Trophoblast cell (in vitro differentiated cells and primary cell): ENCODE measurements at regions not wholly inside any gene's neighbourhood (a gene's known extent, or its start where the extent isn't known, plus 50 kb on each side); places are given as distances from the start of the nearest gene placed in this dataset.
"Not testable (repeated sequence)": the region's sequence is repeated elsewhere in the genome, so short reads cannot be mapped to it uniquely, and the experiment has no call there.

Experiments used
- DNase-seq, 2 donors: peaks; one replicate each; pipeline ENCODE4 v3.0.0-alpha.2; 2016
- H2AFZ ChIP-seq: 2 replicates; pipeline ENCODE4 v1.6.1; 2013; ENCODE audit warnings: low read length, moderate library complexity, mild to moderate bottlenecking; ENCODE audit not compliant: insufficient read depth, poor library complexity
- H2AK5ac ChIP-seq: 2 replicates; pipeline ENCODE4 v1.6.1; 2013; ENCODE audit warnings: mild to moderate bottlenecking, low read length
- H2BK120ac ChIP-seq: 2 replicates; pipeline ENCODE4 v1.6.1; 2013; ENCODE audit warnings: low read length, mild to moderate bottlenecking, moderate library complexity; ENCODE audit not compliant: insufficient read depth, poor library complexity
- H2BK12ac ChIP-seq: 2 replicates; pipeline ENCODE4 v1.6.1; 2013; ENCODE audit warnings: mild to moderate bottlenecking, low read length, moderate library complexity
- H2BK5ac ChIP-seq: 2 replicates; pipeline ENCODE4 v1.6.1; 2013; ENCODE audit warnings: low read length, low read depth, moderate library complexity, mild to moderate bottlenecking; ENCODE audit not compliant: poor library complexity
- H3K14ac ChIP-seq: 2 replicates; pipeline ENCODE4 v1.6.1; 2013; ENCODE audit warnings: mild to moderate bottlenecking, low read length
- H3K18ac ChIP-seq: 2 replicates; pipeline ENCODE4 v1.6.1; 2013; ENCODE audit warnings: mild to moderate bottlenecking, low read length
- H3K23ac ChIP-seq: 2 replicates; pipeline ENCODE4 v1.6.1; 2013; ENCODE audit warnings: low read length
- H3K27ac ChIP-seq: 2 replicates; pipeline ENCODE4 v1.5.1; 2013; ENCODE audit warnings: low read depth, mild to moderate bottlenecking, inconsistent platforms, low read length, moderate library complexity
- H3K27me3 ChIP-seq: 2 replicates; pipeline ENCODE4 v1.6.1; 2013; ENCODE audit warnings: inconsistent platforms, mild to moderate bottlenecking, low read length, moderate library complexity; ENCODE audit not compliant: insufficient read depth
- H3K36me3 ChIP-seq, 2 experiments: 1 replicate in 1 of 2; 2 replicates in 1 of 2; pipeline ENCODE4 v1.6.1; 2013; ENCODE audit warnings: low read length in 2 of 2, mild to moderate bottlenecking in 2 of 2, moderate library complexity in 1 of 2; ENCODE audit not compliant: insufficient read depth in 2 of 2, control insufficient read depth in 1 of 2
- H3K4ac ChIP-seq: 2 replicates; pipeline ENCODE4 v1.6.1; 2013; ENCODE audit warnings: low read depth, mild to moderate bottlenecking, low read length, moderate library complexity
- H3K4me1 ChIP-seq, 2 experiments: 1 replicate in 1 of 2; 2 replicates in 1 of 2; pipeline ENCODE4 v1.6.1; 2013; ENCODE audit warnings: low read length in 2 of 2, mild to moderate bottlenecking in 2 of 2, moderate library complexity in 1 of 2; ENCODE audit not compliant: insufficient read depth in 2 of 2, control insufficient read depth in 1 of 2
- H3K4me2 ChIP-seq: 2 replicates; pipeline ENCODE4 v1.6.1; 2013; ENCODE audit warnings: inconsistent platforms, mild to moderate bottlenecking, low read length, moderate library complexity
- H3K4me3 ChIP-seq: 2 replicates; pipeline ENCODE4 v1.5.1; 2013; ENCODE audit warnings: mild to moderate bottlenecking, low read depth, low read length, inconsistent platforms
- H3K79me1 ChIP-seq: one replicate; pipeline ENCODE4 v1.6.1; 2013; ENCODE audit warnings: low read length
- H3K79me2 ChIP-seq: 2 replicates; pipeline ENCODE4 v1.6.1; 2013; ENCODE audit warnings: low read length, mild to moderate bottlenecking; ENCODE audit not compliant: control insufficient read depth, insufficient read depth, poor library complexity
- H3K9ac ChIP-seq: 2 replicates; pipeline ENCODE4 v1.6.1; 2013; ENCODE audit warnings: mild to moderate bottlenecking, low read length
- H3K9me3 ChIP-seq: 2 replicates; pipeline ENCODE4 v1.6.1; 2013; ENCODE audit warnings: low read depth, mild to moderate bottlenecking, control low read depth, inconsistent platforms, low read length; ENCODE audit not compliant: insufficient read depth
- H4K12ac ChIP-seq: 2 replicates; pipeline ENCODE4 v1.6.1; 2013; ENCODE audit warnings: low read depth, mild to moderate bottlenecking, low read length, moderate library complexity
- H4K8ac ChIP-seq: 2 replicates; pipeline ENCODE4 v1.6.1; 2013; ENCODE audit warnings: low read depth, mild to moderate bottlenecking, low read length, moderate library complexity
- H4K91ac ChIP-seq: one replicate; pipeline ENCODE4 v1.6.1; 2013; ENCODE audit warnings: low read depth, mild to moderate bottlenecking, low read length, moderate library complexity
- WGBS: extraction: QIAGEN DNeasy Blood & Tissue Kit; methylation state at CpG from one replicate; pipeline ENCODE4 v1.1.7; 2013; ENCODE audit warnings: missing lambda C conversion rate; ENCODE audit not compliant: insufficient read length, insufficient coverage; ENCODE audit errors: extremely low coverage; 5-methylcytosine and 5-hydroxymethylcytosine counted together

GRCh38 chr16:75965504-75966374 is 239.4 kb upstream of the CPHXL start:
- Histone ChIP-seq H3K18ac (no peak overlapping the region), H3K4me1 (no peaks in the 10 kb centered on the region), H4K8ac (no peak overlapping the region), H3K9me3 (no peaks in the 10 kb centered on the region), H3K23ac (no peak overlapping the region), H3K36me3 (no peaks in the 10 kb centered on the region), H4K12ac (no peak overlapping the region), H3K4me2 (no peak overlapping the region), H3K4me3 (no peak overlapping the region), H2BK120ac (no peak overlapping the region), H3K79me2 (no peaks in the 10 kb centered on the region), H3K79me1 (no peaks in the 10 kb centered on the region), H2BK12ac (no peak overlapping the region), H3K27ac (no peak overlapping the region), H4K91ac (no peak overlapping the region), H2AK5ac (no peak overlapping the region), H3K14ac (no peak overlapping the region), H2BK5ac (no peak overlapping the region), H2AFZ (no peak overlapping the region), H3K4ac (no peak overlapping the region), H3K9ac (no peak overlapping the region), H3K27me3 (no peaks in the 10 kb centered on the region)
- DNase-seq: peak; percentile 42 to 52
- WGBS: no CpG with 5 or more reads among the region's 1 CpG

- not testable (repeated sequence) for H4K91ac ChIP-seq, H4K12ac ChIP-seq, H3K79me2 ChIP-seq, H3K9me3 ChIP-seq, H3K14ac ChIP-seq, H3K23ac ChIP-seq, H3K4me1 ChIP-seq, H3K79me1 ChIP-seq, H3K27ac ChIP-seq, H3K4me3 ChIP-seq, H3K4ac ChIP-seq, H3K27me3 ChIP-seq, DNase-seq, H2BK5ac ChIP-seq, H4K8ac ChIP-seq, H2AK5ac ChIP-seq, H2BK120ac ChIP-seq, H2BK12ac ChIP-seq, H2AFZ ChIP-seq, H3K4me2 ChIP-seq, H3K18ac ChIP-seq, H3K36me3 ChIP-seq, H3K9ac ChIP-seq
- no CpG with 5 or more reads among the region's 6 CpGs for WGBS
Measured at GRCh38 chr16:75969120-75969519, 242.8 kb upstream of the CPHXL start.

GRCh38 chr16:75971334-75971733 is 245.0 kb upstream of the CPHXL start:
- Histone ChIP-seq H3K79me2 (no peaks in the 10 kb centered on the region), H3K4me1 (no peaks in the 10 kb centered on the region), H2AFZ (no peak overlapping the region), H3K27ac (no peak overlapping the region), H2BK120ac (no peak overlapping the region), H3K79me1 (no peaks in the 10 kb centered on the region), H4K8ac (no peak overlapping the region), H3K4ac (no peak overlapping the region), H3K4me3 (no peak overlapping the region), H3K4me2 (no peak overlapping the region), H3K9me3 (no peaks in the 10 kb centered on the region), H4K91ac (no peak overlapping the region), H2BK12ac (no peak overlapping the region), H3K9ac (no peak overlapping the region), H2AK5ac (no peak overlapping the region), H3K36me3 (no peaks in the 10 kb centered on the region), H3K14ac (no peak overlapping the region), H4K12ac (no peak overlapping the region), H3K23ac (no peak overlapping the region), H3K27me3 (no peaks in the 10 kb centered on the region), H3K18ac (no peak overlapping the region), H2BK5ac (no peak overlapping the region)
- WGBS: no CpG with 5 or more reads among the region's 2 CpGs
- DNase-seq: no peak

GRCh38 chr16:75983296-75983695 is 257.0 kb upstream of the CPHXL start:
- no peak overlapping the region for H2BK120ac ChIP-seq
- no peaks in the 10 kb centered on the region for H3K79me1 ChIP-seq
- no peaks in the 10 kb centered on the region for H3K4me1 ChIP-seq
- no peaks in the 10 kb centered on the region for H3K36me3 ChIP-seq
- H4K12ac ChIP-seq: no peak overlapping the region
- H2AFZ ChIP-seq: no peak overlapping the region
- H4K91ac ChIP-seq: no peak overlapping the region
- no peaks in the 10 kb centered on the region for H3K27me3 ChIP-seq
- no peak overlapping the region for H3K4me3 ChIP-seq
- no peaks in the 10 kb centered on the region for H3K79me2 ChIP-seq
- no peak overlapping the region for H3K9ac ChIP-seq
- H2BK12ac ChIP-seq: no peak overlapping the region
- H3K4ac ChIP-seq: no peak overlapping the region
- no peak overlapping the region for H4K8ac ChIP-seq
- no peak overlapping the region for H3K4me2 ChIP-seq
- H3K18ac ChIP-seq: no peak overlapping the region
- H2AK5ac ChIP-seq: no peak overlapping the region
- no peaks in the 10 kb centered on the region for H3K9me3 ChIP-seq
- H3K27ac ChIP-seq: no peak overlapping the region
- H3K23ac ChIP-seq: no peak overlapping the region
- H2BK5ac ChIP-seq: no peak overlapping the region
- no peak overlapping the region for H3K14ac ChIP-seq
- no peak for DNase-seq
